Fibroblast of the aortic adventitia (primary cell): ENCODE measurements at regions not wholly inside any gene's neighbourhood (a gene's known extent, or its start where the extent isn't known, plus 50 kb on each side); places are given as distances from the start of the nearest gene placed in this dataset.

ENCODE experiments used
- DNase-seq: peaks from one replicate; pipeline ENCODE4 v3.0.0-alpha.2; 2010; ENCODE audit warnings: low read depth
- H3K4me3 ChIP-seq: 2 replicates; pipeline ENCODE4 v1.5.1; 2011; ENCODE audit warnings: low read depth, mild to moderate bottlenecking, control low read depth, low read length, moderate library complexity
- TF ChIP-seq, protein P1 (sequence below): IDR thresholded peaks from 2 replicates; pipeline ENCODE4 v1.5.1; 2011; ENCODE audit warnings: mild to moderate bottlenecking, low read length, control low read depth, inconsistent platforms; ENCODE audit not compliant: insufficient read depth

DNA sequence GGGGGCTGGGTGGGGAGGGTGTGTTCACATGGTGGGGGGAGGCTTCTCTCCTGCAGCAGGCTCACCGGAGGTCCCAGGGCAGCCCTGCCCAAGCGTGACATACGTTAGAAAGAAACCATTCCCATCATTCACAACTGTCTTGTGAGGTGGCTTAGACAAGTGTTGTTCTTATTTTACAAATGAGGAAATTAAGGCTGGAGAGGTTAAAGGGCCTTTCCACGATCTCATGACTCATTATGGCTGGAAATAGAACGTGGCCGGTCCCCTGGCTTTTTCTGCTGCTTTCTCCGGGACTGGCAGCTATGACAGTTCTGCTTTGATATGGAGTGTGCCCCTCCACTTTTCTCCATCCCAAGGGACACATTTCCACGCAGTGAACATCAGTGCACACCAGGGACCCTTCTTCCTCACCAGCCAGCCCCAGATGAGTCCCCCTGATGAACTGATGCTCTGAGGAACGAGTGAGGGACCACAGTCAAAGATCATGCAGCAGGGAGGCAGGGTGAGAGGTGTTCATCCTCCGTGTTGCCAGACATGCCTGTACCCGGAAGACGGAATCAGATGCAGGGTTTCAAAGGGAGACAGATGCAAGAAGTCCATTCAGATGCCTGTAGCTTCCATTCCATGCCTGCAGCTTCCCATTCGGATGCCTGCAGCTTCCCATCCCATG lies 64.0 kb upstream of the ACSL1 start:
- TF ChIP-seq, protein P1, sequence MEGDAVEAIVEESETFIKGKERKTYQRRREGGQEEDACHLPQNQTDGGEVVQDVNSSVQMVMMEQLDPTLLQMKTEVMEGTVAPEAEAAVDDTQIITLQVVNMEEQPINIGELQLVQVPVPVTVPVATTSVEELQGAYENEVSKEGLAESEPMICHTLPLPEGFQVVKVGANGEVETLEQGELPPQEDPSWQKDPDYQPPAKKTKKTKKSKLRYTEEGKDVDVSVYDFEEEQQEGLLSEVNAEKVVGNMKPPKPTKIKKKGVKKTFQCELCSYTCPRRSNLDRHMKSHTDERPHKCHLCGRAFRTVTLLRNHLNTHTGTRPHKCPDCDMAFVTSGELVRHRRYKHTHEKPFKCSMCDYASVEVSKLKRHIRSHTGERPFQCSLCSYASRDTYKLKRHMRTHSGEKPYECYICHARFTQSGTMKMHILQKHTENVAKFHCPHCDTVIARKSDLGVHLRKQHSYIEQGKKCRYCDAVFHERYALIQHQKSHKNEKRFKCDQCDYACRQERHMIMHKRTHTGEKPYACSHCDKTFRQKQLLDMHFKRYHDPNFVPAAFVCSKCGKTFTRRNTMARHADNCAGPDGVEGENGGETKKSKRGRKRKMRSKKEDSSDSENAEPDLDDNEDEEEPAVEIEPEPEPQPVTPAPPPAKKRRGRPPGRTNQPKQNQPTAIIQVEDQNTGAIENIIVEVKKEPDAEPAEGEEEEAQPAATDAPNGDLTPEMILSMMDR = no peak
- DNase-seq = no peak
- H3K4me3 ChIP-seq = no peak overlapping the region

GRCh38 chr4:184890499-184890898 lies 64.7 kb upstream of the ACSL1 start:
- TF ChIP-seq, protein P1 = no peak
- no peak for DNase-seq
- H3K4me3 ChIP-seq = no peak overlapping the region

GRCh38 chr4:184891816-184892397 lies 66.1 kb upstream of the ACSL1 start:
- TF ChIP-seq, protein P1 = no peak
- no peak overlapping the region for H3K4me3 ChIP-seq
- no peak for DNase-seq

DNA sequence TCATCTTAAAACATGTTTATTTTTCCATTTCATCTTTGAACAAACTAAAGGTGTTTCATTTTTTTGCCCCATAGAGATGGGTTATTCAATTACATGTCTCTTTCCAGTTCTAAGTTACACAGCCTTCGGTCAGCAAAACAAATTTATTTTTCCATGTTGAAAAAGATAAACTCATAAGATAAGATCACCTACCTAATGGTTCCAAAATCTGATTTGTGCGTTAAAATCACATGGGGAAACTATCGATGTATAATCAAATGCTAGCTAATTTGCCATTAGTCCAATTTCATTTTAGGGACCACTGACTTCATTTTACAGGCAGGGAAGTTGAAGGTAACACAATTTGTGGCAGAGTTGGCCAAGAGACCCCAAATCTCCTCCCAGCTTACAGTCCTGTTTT lies 67.2 kb upstream of the ACSL1 start:
- H3K4me3 ChIP-seq = no peak overlapping the region
- DNase-seq = no peak
- TF ChIP-seq, protein P1 = no peak

GRCh38 chr4:184893801-184894571 lies 68.2 kb upstream of the ACSL1 start:
- H3K4me3 ChIP-seq = no peak overlapping the region
- DNase-seq = no peak
- TF ChIP-seq, protein P1 = no peak

GRCh38 chr4:184895012-184895695 lies 69.4 kb upstream of the ACSL1 start:
- DNase-seq = no peak
- TF ChIP-seq, protein P1 = no peak
- H3K4me3 ChIP-seq = no peak overlapping the region
